Panc1 (cell line): ENCODE measurements at regions not wholly inside any gene's neighbourhood (a gene's known extent, or its start where the extent isn't known, plus 50 kb on each side); places are given as distances from the start of the nearest gene placed in this dataset.

Experiments used
- ATAC-seq: fragments of 200-7000 bp; cut with Tn5 transposase; 2 replicates; pipeline ENCODE4 v1.9.1; 2020; ENCODE audit warnings: mild to moderate bottlenecking, moderate library complexity
- BruUV-seq: library from RNA; stranded (reverse); fragments of 400-500 nt; replicated peaks from 2 replicates; lab custom pipeline; 2021; lab: Mats Ljungman, UMichigan
- CTCF ChIA-PET: fragments of 300-600 bp; sonication (Branson Sonifier 250); formaldehyde crosslinking; loops from one replicate; lab custom pipeline; 2022; ENCODE audit warnings: antibody characterized with exemption; lab: Charles Lee
- POLR2A ChIA-PET: fragments of 300-600 bp; sonication (Branson Sonifier 250); formaldehyde crosslinking; loops from one replicate; lab custom pipeline; 2022; ENCODE audit warnings: antibody characterized with exemption; lab: Charles Lee
- DNase-seq: peaks from one replicate; pipeline ENCODE4 v3.0.0-alpha.2; 2010; ENCODE audit warnings: low read depth, low spot score
- H3K27ac ChIP-seq: 2 replicates; pipeline ENCODE4 v1.5.1; 2011; ENCODE audit warnings: mild to moderate bottlenecking, low read length, inconsistent platforms
- H3K27me3 ChIP-seq: fragments of 200-500 bp; sonication (Bioruptor generic); 2 replicates; pipeline ENCODE4 v1.6.0; 2014; ENCODE audit warnings: low read length, inconsistent platforms; ENCODE audit not compliant: control insufficient read depth, insufficient read depth
- H3K36me3 ChIP-seq: fragments of 200-500 bp; sonication (Bioruptor generic); 2 replicates; pipeline ENCODE4 v1.5.1; 2014; ENCODE audit warnings: inconsistent platforms, mild to moderate bottlenecking, low read length, moderate library complexity; ENCODE audit not compliant: control insufficient read depth, insufficient read depth
- H3K4me1 ChIP-seq: 2 replicates; pipeline ENCODE4 v1.5.1; 2011; ENCODE audit warnings: inconsistent platforms, mild to moderate bottlenecking, low read length, moderate library complexity; ENCODE audit not compliant: control insufficient read depth, insufficient read depth
- H3K4me3 ChIP-seq, 2 experiments: 2 replicates each; pipeline ENCODE4 v1.5.1; 2011 to 2012; ENCODE audit warnings: low read depth in 2 of 2, low read length in 2 of 2, mild to moderate bottlenecking in 2 of 2, inconsistent platforms in 1 of 2, moderate library complexity in 1 of 2
- H3K9me3 ChIP-seq: fragments of 200-500 bp; sonication (Bioruptor generic); 2 replicates; pipeline ENCODE4 v1.5.1; 2014; ENCODE audit warnings: low read depth, mild to moderate bottlenecking, inconsistent platforms, low read length, moderate library complexity; ENCODE audit not compliant: control insufficient read depth, insufficient read depth
- POLR2AphosphoS5 ChIP-seq: IDR thresholded peaks from 2 replicates; pipeline ENCODE4 v1.6.1; 2012; ENCODE audit warnings: mild to moderate bottlenecking, low read depth, low read length, moderate library complexity
- SIN3A ChIP-seq: IDR thresholded peaks from 2 replicates; pipeline ENCODE4 v1.6.1; 2012; ENCODE audit warnings: low read depth, mild to moderate bottlenecking, low read length, moderate library complexity, borderline replicate concordance; ENCODE audit not compliant: insufficient read depth
- TCF7L2 ChIP-seq: IDR thresholded peaks from 2 replicates; pipeline ENCODE4 v1.6.1; 2011; ENCODE audit warnings: mild to moderate bottlenecking, low read depth, low read length, inconsistent platforms
- in situ Hi-C: cut with HindIII; loops from 2 replicates; pipeline ENCODE4 v1.10.0; 2016; ENCODE audit warnings: low sequenced_read_pairs, low pct_unique_long_range_greater_than_20kb
- intact Hi-C: fragments of 100-400 bp; cut with micrococcal nuclease; formaldehyde crosslinking; loops from one replicate; pipeline ENCODE4 v1.10.0; 2022; ENCODE audit not compliant: unreplicated experiment
- TF ChIP-seq, protein P1 (sequence below): fragments of 450-650 bp; IDR thresholded peaks from 2 replicates; pipeline ENCODE4 v1.5.1; 2017; ENCODE audit warnings: mild to moderate bottlenecking
- TF ChIP-seq, protein P2 (sequence below), 2 experiments: IDR thresholded peaks; 2 replicates each; pipeline ENCODE4 v1.6.1; 2011 to 2012; ENCODE audit warnings: low read depth in 2 of 2, control low read depth in 1 of 2, low read length in 1 of 2, mild to moderate bottlenecking in 1 of 2, moderate library complexity in 1 of 2; ENCODE audit not compliant: insufficient read depth in 1 of 2

DNA sequence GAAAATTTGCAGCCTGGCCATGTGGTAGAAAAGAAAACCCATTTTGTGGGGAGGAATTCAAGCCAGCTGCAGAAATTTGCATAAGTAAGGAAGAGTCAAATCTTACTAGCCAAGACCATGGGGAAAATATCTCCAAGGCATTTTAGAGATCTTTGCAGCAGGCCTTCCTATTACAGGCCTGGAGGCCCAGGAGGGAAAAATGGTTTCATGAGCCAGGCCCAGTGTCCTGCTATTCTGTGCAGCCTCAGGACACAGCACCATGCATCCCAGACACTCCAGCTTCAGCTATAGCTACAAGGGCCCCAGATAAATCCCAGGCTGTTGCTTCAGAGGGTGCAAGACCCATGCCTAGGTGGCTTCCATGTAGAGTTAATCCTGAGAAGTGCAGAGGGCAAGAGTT, 1590.1 kb upstream of the PRR20A start:
- no TSS peak for BruUV-seq
- no peak for DNase-seq
- in situ Hi-C loops: no loop called here
- H3K9me3 ChIP-seq: no peaks in the 10 kb centered on the region
- no peaks in the 10 kb centered on the region for H3K4me1 ChIP-seq
- no peak overlapping the region for H3K4me3 ChIP-seq
- CTCF ChIA-PET: no interaction called here
- H3K27me3 ChIP-seq: no peaks in the 10 kb centered on the region
- no peaks in the 10 kb centered on the region for H3K36me3 ChIP-seq
- intact Hi-C loops: no loop called here
- H3K27ac ChIP-seq: no peak overlapping the region
- TF ChIP-seq POLR2AphosphoS5 (no peak), SIN3A (no peak), TCF7L2 (no peak)
- TF ChIP-seq, protein P1, sequence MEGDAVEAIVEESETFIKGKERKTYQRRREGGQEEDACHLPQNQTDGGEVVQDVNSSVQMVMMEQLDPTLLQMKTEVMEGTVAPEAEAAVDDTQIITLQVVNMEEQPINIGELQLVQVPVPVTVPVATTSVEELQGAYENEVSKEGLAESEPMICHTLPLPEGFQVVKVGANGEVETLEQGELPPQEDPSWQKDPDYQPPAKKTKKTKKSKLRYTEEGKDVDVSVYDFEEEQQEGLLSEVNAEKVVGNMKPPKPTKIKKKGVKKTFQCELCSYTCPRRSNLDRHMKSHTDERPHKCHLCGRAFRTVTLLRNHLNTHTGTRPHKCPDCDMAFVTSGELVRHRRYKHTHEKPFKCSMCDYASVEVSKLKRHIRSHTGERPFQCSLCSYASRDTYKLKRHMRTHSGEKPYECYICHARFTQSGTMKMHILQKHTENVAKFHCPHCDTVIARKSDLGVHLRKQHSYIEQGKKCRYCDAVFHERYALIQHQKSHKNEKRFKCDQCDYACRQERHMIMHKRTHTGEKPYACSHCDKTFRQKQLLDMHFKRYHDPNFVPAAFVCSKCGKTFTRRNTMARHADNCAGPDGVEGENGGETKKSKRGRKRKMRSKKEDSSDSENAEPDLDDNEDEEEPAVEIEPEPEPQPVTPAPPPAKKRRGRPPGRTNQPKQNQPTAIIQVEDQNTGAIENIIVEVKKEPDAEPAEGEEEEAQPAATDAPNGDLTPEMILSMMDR: no peak
- TF ChIP-seq, protein P2, sequence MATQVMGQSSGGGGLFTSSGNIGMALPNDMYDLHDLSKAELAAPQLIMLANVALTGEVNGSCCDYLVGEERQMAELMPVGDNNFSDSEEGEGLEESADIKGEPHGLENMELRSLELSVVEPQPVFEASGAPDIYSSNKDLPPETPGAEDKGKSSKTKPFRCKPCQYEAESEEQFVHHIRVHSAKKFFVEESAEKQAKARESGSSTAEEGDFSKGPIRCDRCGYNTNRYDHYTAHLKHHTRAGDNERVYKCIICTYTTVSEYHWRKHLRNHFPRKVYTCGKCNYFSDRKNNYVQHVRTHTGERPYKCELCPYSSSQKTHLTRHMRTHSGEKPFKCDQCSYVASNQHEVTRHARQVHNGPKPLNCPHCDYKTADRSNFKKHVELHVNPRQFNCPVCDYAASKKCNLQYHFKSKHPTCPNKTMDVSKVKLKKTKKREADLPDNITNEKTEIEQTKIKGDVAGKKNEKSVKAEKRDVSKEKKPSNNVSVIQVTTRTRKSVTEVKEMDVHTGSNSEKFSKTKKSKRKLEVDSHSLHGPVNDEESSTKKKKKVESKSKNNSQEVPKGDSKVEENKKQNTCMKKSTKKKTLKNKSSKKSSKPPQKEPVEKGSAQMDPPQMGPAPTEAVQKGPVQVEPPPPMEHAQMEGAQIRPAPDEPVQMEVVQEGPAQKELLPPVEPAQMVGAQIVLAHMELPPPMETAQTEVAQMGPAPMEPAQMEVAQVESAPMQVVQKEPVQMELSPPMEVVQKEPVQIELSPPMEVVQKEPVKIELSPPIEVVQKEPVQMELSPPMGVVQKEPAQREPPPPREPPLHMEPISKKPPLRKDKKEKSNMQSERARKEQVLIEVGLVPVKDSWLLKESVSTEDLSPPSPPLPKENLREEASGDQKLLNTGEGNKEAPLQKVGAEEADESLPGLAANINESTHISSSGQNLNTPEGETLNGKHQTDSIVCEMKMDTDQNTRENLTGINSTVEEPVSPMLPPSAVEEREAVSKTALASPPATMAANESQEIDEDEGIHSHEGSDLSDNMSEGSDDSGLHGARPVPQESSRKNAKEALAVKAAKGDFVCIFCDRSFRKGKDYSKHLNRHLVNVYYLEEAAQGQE (IDR thresholded peaks at IDR 0.05; ENCODE audit: insufficient read depth in 1 of 2, low read depth in 2 of 2, low read length in 1 of 2): no peak
- POLR2A ChIA-PET: no interaction called here
- ATAC-seq: no peak

- ATAC-seq (no peak), DNase-seq (no peak)
- ChIA-PET CTCF (no interaction called here), POLR2A (no interaction called here)
- Histone ChIP-seq H3K9me3 (no peaks in the 10 kb centered on the region), H3K27ac (no peak overlapping the region), H3K36me3 (no peaks in the 10 kb centered on the region), H3K27me3 (no peaks in the 10 kb centered on the region), H3K4me1 (no peaks in the 10 kb centered on the region), H3K4me3 (no peak overlapping the region)
- in situ Hi-C loops (no loop called here), intact Hi-C loops (no loop called here)
- TF ChIP-seq POLR2AphosphoS5 (no peak), TCF7L2 (no peak), SIN3A (no peak)
- TF ChIP-seq, protein P1: no peak
- TF ChIP-seq, protein P2 (IDR thresholded peaks at IDR 0.05; ENCODE audit: insufficient read depth in 1 of 2, low read depth in 2 of 2, low read length in 1 of 2): no peak
- BruUV-seq: no TSS peak
Measured at GRCh38 chr13:55553701-55554100, 1587.0 kb upstream of the PRR20A start.
